AG09309 (cell line): ENCODE measurements at regions not wholly inside any gene's neighbourhood (a gene's known extent, or its start where the extent isn't known, plus 50 kb on each side); places are given as distances from the start of the nearest gene placed in this dataset.

Source experiments
- DNase-seq: peaks from one replicate; pipeline ENCODE4 v3.0.0-alpha.2; 2010; ENCODE audit warnings: low read depth
- H3K4me3 ChIP-seq: 2 replicates; pipeline ENCODE4 v1.5.1; 2011; ENCODE audit warnings: mild to moderate bottlenecking, low read depth, low read length, moderate library complexity; ENCODE audit not compliant: control insufficient read depth
- CTCF ChIP-seq: IDR thresholded peaks from 2 replicates; pipeline ENCODE4 v1.5.1; 2011; ENCODE audit warnings: mild to moderate bottlenecking, low read depth, low read length, inconsistent platforms; ENCODE audit not compliant: insufficient read depth, control insufficient read depth; ENCODE audit errors: missing control alignments

- DNase-seq, result no peak
- TF ChIP-seq CTCF, result no peak
- no peak overlapping the region for H3K4me3 ChIP-seq
Measured at GRCh38 chr18:66825347-66825746, 221.5 kb upstream of the CDH19 start.

GRCh38 chr18:66819235-66819634 lies 215.3 kb upstream of the CDH19 start:
- TF ChIP-seq CTCF, result no peak
- no peak for DNase-seq
- no peak overlapping the region for H3K4me3 ChIP-seq

GRCh38 chr18:66813138-66813537 lies 209.2 kb upstream of the CDH19 start:
- H3K4me3 ChIP-seq, result no peak overlapping the region
- no peak for DNase-seq
- no peak for TF ChIP-seq CTCF

- DNase-seq, result no peak
- TF ChIP-seq CTCF, result no peak
- H3K4me3 ChIP-seq, result no peak overlapping the region
Measured at GRCh38 chr18:66795051-66795450, 191.2 kb upstream of the CDH19 start.

- no peak overlapping the region for H3K4me3 ChIP-seq
- no peak for DNase-seq
- no peak for TF ChIP-seq CTCF
Measured at GRCh38 chr18:66792466-66792865, 188.6 kb upstream of the CDH19 start.

GRCh38 chr18:66780609-66781008 lies 176.7 kb upstream of the CDH19 start:
- TF ChIP-seq CTCF, result no peak
- DNase-seq, result no peak
- H3K4me3 ChIP-seq, result no peak overlapping the region

- no peak overlapping the region for H3K4me3 ChIP-seq
- no peak for TF ChIP-seq CTCF
- DNase-seq, result no peak
Measured at GRCh38 chr18:66778048-66778447, 174.2 kb upstream of the CDH19 start.
